HEK293 (cell line): ENCODE measurements at regions not wholly inside any gene's neighbourhood (a gene's known extent, or its start where the extent isn't known, plus 50 kb on each side); places are given as distances from the start of the nearest gene placed in this dataset.

ENCODE experiments used
- CTCF ChIA-PET: fragments of 350-600 bp; formaldehyde crosslinking; extraction: SDS; loops from one replicate; lab custom pipeline; 2021; ENCODE audit warnings: antibody characterized with exemption; lab: Yijun Ruan, JAX
- POLR2A ChIA-PET: fragments of 300-600 bp; formaldehyde crosslinking; extraction: SDS; loops from one replicate; lab custom pipeline; 2020; ENCODE audit warnings: antibody characterized with exemption, inconsistent platforms; lab: Yijun Ruan, JAX
- H3K27ac ChIP-seq: fragments of 200-500 bp; sonication (Bioruptor generic); 2 replicates; pipeline ENCODE4 v1.5.1; 2014; ENCODE audit warnings: low read depth, low read length, control low read depth, inconsistent platforms; ENCODE audit errors: extremely low read depth
- H3K36me3 ChIP-seq, 2 experiments: fragments of 200-500 bp in 1 of 2; sonication (Bioruptor generic) in 1 of 2; 1 replicate in 1 of 2; 2 replicates in 1 of 2; pipeline ENCODE4 v1.5.1; 2014 to 2017; ENCODE audit warnings: inconsistent platforms in 2 of 2, low read length in 2 of 2; ENCODE audit not compliant: control insufficient read depth in 2 of 2, insufficient read depth in 1 of 2
- H3K4me1 ChIP-seq: fragments of 200-500 bp; sonication (Bioruptor generic); 2 replicates; pipeline ENCODE4 v1.5.1; 2014; ENCODE audit warnings: mild to moderate bottlenecking, low read length, inconsistent platforms; ENCODE audit not compliant: control insufficient read depth, insufficient read depth
- H3K4me3 ChIP-seq: 2 replicates; pipeline ENCODE4 v1.5.1; 2011; ENCODE audit warnings: low read depth, mild to moderate bottlenecking, control low read depth, low read length, moderate library complexity
- H3K9me3 ChIP-seq: fragments of 200-500 bp; sonication (Bioruptor generic); 2 replicates; pipeline ENCODE4 v1.5.1; 2014; ENCODE audit warnings: low read depth, low read length, inconsistent platforms; ENCODE audit not compliant: control insufficient read depth, insufficient read depth
- BCL11B ChIP-seq: fragments of 450-650 bp; formaldehyde crosslinking; IDR thresholded peaks from 2 replicates; pipeline ENCODE4 v1.5.1; 2016; ENCODE audit warnings: low read depth, missing biosample characterization, missing genetic modification characterization
- GLI2 ChIP-seq: fragments of 450-650 bp; formaldehyde crosslinking; IDR thresholded peaks from 2 replicates; pipeline ENCODE4; 2017; ENCODE audit warnings: missing biosample characterization, missing genetic modification characterization, low read depth, borderline replicate concordance
- PRDM2 ChIP-seq: fragments of 450-650 bp; formaldehyde crosslinking; IDR thresholded peaks from 2 replicates; pipeline ENCODE4 v1.5.1; 2016; ENCODE audit warnings: missing biosample characterization, missing genetic modification characterization, borderline replicate concordance
- PRDM6 ChIP-seq: fragments of 450-650 bp; formaldehyde crosslinking; IDR thresholded peaks from 2 replicates; pipeline ENCODE4 v1.5.1; 2017; ENCODE audit warnings: missing biosample characterization, missing genetic modification characterization
- SP2 ChIP-seq: fragments of 450-650 bp; formaldehyde crosslinking; IDR thresholded peaks from 2 replicates; pipeline ENCODE4 v1.5.1; 2016; ENCODE audit warnings: missing biosample characterization, missing genetic modification characterization
- ZBTB17 ChIP-seq: fragments of 450-650 bp; formaldehyde crosslinking; IDR thresholded peaks from 2 replicates; pipeline ENCODE4 v1.5.1; 2016; ENCODE audit warnings: missing biosample characterization, missing genetic modification characterization
- ZBTB49 ChIP-seq: fragments of 450-650 bp; formaldehyde crosslinking; IDR thresholded peaks from 2 replicates; pipeline ENCODE4 v1.5.1; 2016; ENCODE audit warnings: missing biosample characterization, missing genetic modification characterization, low read depth
- ZBTB8A ChIP-seq: fragments of 450-650 bp; formaldehyde crosslinking; IDR thresholded peaks from 2 replicates; pipeline ENCODE4 v1.5.1; 2016; ENCODE audit warnings: missing biosample characterization, missing genetic modification characterization
- ZFP41 ChIP-seq: fragments of 450-650 bp; formaldehyde crosslinking; IDR thresholded peaks from 2 replicates; pipeline ENCODE4 v1.5.1; 2016; ENCODE audit warnings: missing biosample characterization, missing genetic modification characterization, borderline replicate concordance
- ZNF112 ChIP-seq: fragments of 450-650 bp; formaldehyde crosslinking; IDR thresholded peaks from 2 replicates; pipeline ENCODE4 v1.5.0; 2017; ENCODE audit warnings: missing biosample characterization, missing genetic modification characterization
- ZNF223 ChIP-seq: fragments of 450-650 bp; formaldehyde crosslinking; IDR thresholded peaks from 2 replicates; pipeline ENCODE4 v1.5.1; 2016; ENCODE audit warnings: missing biosample characterization, missing genetic modification characterization
- ZNF350 ChIP-seq: fragments of 450-650 bp; formaldehyde crosslinking; IDR thresholded peaks from 2 replicates; pipeline ENCODE4 v1.5.0; 2017; ENCODE audit warnings: missing biosample characterization, mild to moderate bottlenecking, missing genetic modification characterization
- ZNF354C ChIP-seq: fragments of 450-650 bp; formaldehyde crosslinking; IDR thresholded peaks from 2 replicates; pipeline ENCODE4 v1.5.1; 2016; ENCODE audit warnings: missing biosample characterization, missing genetic modification characterization, low read depth, borderline replicate concordance
- ZNF423 ChIP-seq: fragments of 450-650 bp; formaldehyde crosslinking; IDR thresholded peaks from 2 replicates; pipeline ENCODE4 v1.5.1; 2016; ENCODE audit warnings: missing biosample characterization, missing genetic modification characterization
- ZNF629 ChIP-seq: fragments of 450-650 bp; formaldehyde crosslinking; IDR thresholded peaks from 2 replicates; pipeline ENCODE4 v1.5.1; 2017; ENCODE audit warnings: missing biosample characterization, missing genetic modification characterization
- ZNF654 ChIP-seq: fragments of 450-650 bp; formaldehyde crosslinking; IDR thresholded peaks from 2 replicates; pipeline ENCODE4 v1.5.1; 2016; ENCODE audit warnings: low read depth, missing biosample characterization, missing genetic modification characterization
- ZNF747 ChIP-seq: fragments of 450-650 bp; formaldehyde crosslinking; IDR thresholded peaks from 2 replicates; pipeline ENCODE4 v1.5.1; 2016; ENCODE audit warnings: missing biosample characterization, missing genetic modification characterization
- ZNF768 ChIP-seq: fragments of 450-650 bp; formaldehyde crosslinking; IDR thresholded peaks from 2 replicates; pipeline ENCODE4 v1.5.1; 2018; ENCODE audit warnings: missing biosample characterization, mild to moderate bottlenecking, missing genetic modification characterization
- ZSCAN23 ChIP-seq: fragments of 450-650 bp; formaldehyde crosslinking; IDR thresholded peaks from 2 replicates; pipeline ENCODE4 v1.5.1; 2016; ENCODE audit warnings: missing biosample characterization, missing genetic modification characterization
- TF ChIP-seq, protein P1 (sequence below): fragments of 450-650 bp; formaldehyde crosslinking; IDR thresholded peaks from 2 replicates; pipeline ENCODE4 v1.5.1; 2016; ENCODE audit warnings: missing biosample characterization, missing genetic modification characterization

DNA sequence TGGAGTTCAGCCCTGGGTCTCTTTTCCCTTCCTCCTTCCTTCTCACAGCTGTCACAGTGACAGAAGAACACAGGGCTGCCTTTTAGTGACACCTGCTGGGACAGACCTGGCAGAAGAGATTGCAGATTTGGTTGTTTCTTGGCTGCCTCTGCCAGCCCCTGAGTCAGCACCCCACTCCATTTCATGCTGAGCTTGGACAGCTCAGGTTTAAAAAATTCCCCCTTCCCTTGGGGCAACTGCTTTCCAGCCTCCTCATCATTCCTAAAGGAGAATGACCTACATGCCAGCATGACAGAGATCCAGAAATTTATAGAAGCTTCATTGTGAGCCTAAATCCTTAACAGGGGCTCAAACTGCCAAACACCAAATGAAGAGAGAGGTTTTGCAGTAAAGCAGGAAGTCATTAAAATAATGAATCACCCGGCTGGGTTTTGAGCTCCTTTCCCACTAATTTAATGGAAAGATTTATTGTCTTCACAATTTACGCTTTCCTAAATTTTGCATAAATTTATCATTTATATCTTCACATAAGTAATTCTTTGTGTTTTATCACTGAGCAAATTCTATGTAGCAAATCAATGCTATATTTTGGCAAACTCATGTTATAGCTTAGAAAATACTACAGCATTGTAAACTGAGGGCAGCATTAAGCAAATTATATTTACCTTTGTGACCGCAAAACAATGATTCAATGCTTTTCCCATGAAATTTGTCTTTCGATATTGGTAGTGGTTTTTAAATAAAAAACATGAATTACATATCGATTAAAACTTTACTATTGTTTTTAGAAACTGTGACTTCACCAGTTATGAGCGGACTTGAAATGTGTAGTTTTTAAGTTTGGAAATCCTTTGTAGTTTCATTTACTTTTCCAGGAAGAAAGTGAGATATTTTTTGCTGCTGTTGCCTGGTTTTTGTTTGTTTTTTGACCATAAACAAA lies 399.5 kb upstream of the ANKRD30A start (continued):
- TF ChIP-seq GLI2 (tag by site-specific recombination) (no peak), ZNF629 (tag by site-specific recombination) (peak; percentile 50; the same call in 1 of the 2 replicates), ZNF354C (no peak), ZBTB8A (tag by site-specific recombination) (peak; percentile 29), ZBTB17 (tag by site-specific recombination) (peak; percentile 82), PRDM6 (peak; percentile 80), ZNF423 (tag by site-specific recombination) (no peak), ZSCAN23 (tag by site-specific recombination) (no peak), ZNF768 (tag by site-specific recombination) (no peak), PRDM2 (tag by site-specific recombination) (no peak)
- TF ChIP-seq, protein P1, sequence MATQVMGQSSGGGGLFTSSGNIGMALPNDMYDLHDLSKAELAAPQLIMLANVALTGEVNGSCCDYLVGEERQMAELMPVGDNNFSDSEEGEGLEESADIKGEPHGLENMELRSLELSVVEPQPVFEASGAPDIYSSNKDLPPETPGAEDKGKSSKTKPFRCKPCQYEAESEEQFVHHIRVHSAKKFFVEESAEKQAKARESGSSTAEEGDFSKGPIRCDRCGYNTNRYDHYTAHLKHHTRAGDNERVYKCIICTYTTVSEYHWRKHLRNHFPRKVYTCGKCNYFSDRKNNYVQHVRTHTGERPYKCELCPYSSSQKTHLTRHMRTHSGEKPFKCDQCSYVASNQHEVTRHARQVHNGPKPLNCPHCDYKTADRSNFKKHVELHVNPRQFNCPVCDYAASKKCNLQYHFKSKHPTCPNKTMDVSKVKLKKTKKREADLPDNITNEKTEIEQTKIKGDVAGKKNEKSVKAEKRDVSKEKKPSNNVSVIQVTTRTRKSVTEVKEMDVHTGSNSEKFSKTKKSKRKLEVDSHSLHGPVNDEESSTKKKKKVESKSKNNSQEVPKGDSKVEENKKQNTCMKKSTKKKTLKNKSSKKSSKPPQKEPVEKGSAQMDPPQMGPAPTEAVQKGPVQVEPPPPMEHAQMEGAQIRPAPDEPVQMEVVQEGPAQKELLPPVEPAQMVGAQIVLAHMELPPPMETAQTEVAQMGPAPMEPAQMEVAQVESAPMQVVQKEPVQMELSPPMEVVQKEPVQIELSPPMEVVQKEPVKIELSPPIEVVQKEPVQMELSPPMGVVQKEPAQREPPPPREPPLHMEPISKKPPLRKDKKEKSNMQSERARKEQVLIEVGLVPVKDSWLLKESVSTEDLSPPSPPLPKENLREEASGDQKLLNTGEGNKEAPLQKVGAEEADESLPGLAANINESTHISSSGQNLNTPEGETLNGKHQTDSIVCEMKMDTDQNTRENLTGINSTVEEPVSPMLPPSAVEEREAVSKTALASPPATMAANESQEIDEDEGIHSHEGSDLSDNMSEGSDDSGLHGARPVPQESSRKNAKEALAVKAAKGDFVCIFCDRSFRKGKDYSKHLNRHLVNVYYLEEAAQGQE: no peak

DNA sequence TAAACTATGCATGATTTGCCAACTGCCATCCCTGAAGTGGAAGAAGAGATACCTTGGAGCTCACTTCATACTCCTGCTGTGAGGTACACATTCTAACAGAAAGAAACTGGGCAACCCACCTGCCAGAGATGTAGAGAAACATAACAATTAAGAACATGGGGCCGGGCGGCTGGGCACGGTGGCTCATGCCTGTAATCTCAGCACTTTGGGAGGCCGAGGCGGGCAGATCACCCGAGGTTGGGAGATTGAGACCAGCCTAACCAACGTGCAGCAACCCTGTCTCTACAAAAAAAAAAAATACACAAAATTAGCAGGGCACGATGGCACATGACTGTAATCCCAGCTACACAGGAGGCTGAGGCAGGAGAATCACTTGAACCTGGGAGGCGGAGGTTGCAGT lies 402.6 kb upstream of the ANKRD30A start:
- ChIA-PET POLR2A (no interaction called here), CTCF (no interaction called here)
- peaks cover 11% of the 10 kb centered on the region for H3K4me1 ChIP-seq
- no peaks in the 10 kb centered on the region for H3K36me3 ChIP-seq
- H3K4me3 ChIP-seq: no peak overlapping the region
- H3K27ac ChIP-seq: no peak overlapping the region
- no peak for TF ChIP-seq ZNF747
- no peak for TF ChIP-seq ZNF654 (tag by site-specific recombination)
- no peak for TF ChIP-seq ZFP41
- no peak for TF ChIP-seq ZNF112 (tag by site-specific recombination)
- TF ChIP-seq ZNF223 (tag by site-specific recombination): no peak
- no peak for TF ChIP-seq BCL11B (tag by site-specific recombination)
- no peak for TF ChIP-seq ZNF350 (tag by site-specific recombination)
- no peak for TF ChIP-seq ZBTB49 (tag by site-specific recombination)
- TF ChIP-seq SP2 (tag by site-specific recombination): no peak
- H3K9me3 ChIP-seq: no peaks in the 10 kb centered on the region
